ENCODE measurements at regions not wholly inside any gene's neighbourhood (a gene's known extent, or its start where the extent isn't known, plus 50 kb on each side); places are given as distances from the start of the nearest gene placed in this dataset.
"Not testable (repeated sequence)": the region's sequence is repeated elsewhere in the genome, so short reads cannot be mapped to it uniquely, and the experiment has no call there.

DNA sequence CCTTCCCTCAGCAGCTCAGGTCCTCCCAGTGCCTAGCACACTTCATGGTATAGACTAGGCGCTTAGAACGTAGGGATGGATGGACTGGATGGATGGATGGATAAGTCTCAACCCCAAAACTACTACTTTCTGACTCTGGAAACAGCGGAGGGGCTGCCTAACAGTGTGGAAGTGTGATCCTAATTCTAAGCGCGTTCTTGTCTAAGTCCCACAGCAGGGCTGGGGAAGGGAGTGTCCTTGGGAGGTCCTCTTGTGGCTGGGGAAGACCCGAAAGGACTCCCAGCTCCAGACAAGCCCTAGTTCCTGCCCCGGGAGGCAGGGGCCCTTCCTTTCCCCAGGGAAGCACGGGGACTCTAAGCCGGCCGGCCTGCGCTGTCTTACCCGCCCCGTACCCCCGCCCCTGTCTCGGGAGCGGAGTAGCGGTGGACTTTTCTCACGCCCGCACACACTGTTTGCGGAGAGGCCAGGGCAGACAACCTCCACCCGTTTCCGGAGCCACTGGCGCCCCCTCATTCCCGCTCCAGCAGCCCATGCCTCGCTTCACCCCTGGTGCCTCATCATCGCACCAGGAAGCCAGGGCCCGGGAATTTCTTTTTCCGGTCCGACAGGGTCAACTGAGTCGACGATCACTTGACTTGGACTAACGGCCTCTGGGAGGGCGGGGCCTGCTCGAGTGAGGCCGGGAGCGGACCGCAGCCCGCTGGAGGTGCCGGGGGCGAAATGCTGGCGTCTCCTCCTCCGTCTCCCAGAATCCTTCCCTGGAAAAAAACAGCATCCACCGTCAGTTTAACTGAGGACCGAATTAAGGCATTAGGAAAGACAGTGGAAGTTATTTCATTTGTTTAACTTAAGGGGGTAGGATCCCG lies 133.3 kb downstream of the TBC1D2B start:
- no peak for TF ChIP-seq CTCF (IDR thresholded peaks at IDR 0.05; ENCODE audit: low read depth, low read length)
- H3K9me3 ChIP-seq (ENCODE audit: control insufficient read depth, insufficient read depth, low read length): no peaks in the 10 kb centered on the region
- H3K27me3 ChIP-seq (ENCODE audit: control insufficient read depth, insufficient read depth, low read length): no peaks in the 10 kb centered on the region
- ChIA-PET POLR2A (no interaction called here), CTCF (interaction anchor here (1.5 kb wide), 1 partner anchor 41 kb away, joined by 4 read pairs; no protein-coding TSS in a partner anchor)
- peak; percentile 16 for DNase-seq (ENCODE audit: low read depth, low spot score)
- H3K27ac ChIP-seq (ENCODE audit: low read depth, low read length): no peak overlapping the region
- peak overlapping the region; percentile 32 for H3K4me3 ChIP-seq (ENCODE audit: low read depth, low read length)

GRCh38 chr15:77942611-77943211 lies 134.8 kb downstream of the TBC1D2B start:
- Histone ChIP-seq H3K27ac (ENCODE audit: low read depth, low read length) (no peak overlapping the region), H3K9me3 (ENCODE audit: control insufficient read depth, insufficient read depth, low read length) (no peaks in the 10 kb centered on the region), H3K27me3 (ENCODE audit: control insufficient read depth, insufficient read depth, low read length) (no peaks in the 10 kb centered on the region), H3K4me3 (ENCODE audit: low read depth, low read length) (no peak overlapping the region)
- no peak for DNase-seq (ENCODE audit: low read depth, low spot score)
- CTCF ChIA-PET: no interaction called here
- TF ChIP-seq CTCF (IDR thresholded peaks at IDR 0.05; ENCODE audit: low read depth, low read length): no peak
- POLR2A ChIA-PET: no interaction called here

DNA sequence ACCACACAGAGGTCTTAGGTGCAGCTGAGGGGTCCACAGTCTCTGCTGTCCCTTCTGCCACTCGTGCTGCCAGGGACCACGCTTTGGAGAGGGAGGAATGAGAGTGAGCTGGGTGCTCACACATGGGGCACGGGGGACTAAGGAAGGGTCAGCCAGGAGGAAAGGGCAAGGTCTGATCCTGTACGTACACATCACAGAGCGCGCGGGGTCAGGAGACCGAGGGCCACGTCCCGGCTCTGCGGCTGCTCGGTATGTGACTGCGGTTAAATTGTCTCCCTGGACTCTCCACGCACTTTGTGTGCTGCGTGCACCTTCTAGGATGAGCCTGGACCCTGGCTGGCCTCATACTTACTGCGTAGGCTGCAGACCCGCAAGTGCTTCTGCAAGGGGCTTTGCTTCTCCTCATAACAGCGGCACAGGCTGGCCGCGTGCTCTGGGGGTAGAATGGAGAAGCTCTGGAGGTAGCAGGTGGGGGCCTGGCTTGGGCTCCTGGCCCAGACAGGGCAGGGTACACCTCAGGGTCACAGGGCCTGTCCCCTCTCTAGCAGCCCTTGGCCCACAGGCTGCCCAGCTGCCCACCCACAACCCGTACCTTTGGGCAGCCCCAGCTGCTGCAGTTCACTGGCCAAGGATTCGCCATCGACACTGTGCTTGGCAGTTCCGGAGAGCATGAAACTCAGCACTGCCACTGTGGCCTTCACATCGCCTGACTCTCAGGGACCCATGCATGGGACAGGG lies 136.3 kb downstream of the TBC1D2B start:
- CTCF ChIA-PET; H3K27ac ChIP-seq (ENCODE audit: low read depth, low read length); H3K4me3 ChIP-seq (ENCODE audit: low read depth, low read length); H3K27me3 ChIP-seq (ENCODE audit: control insufficient read depth, insufficient read depth, low read length); POLR2A ChIA-PET; H3K9me3 ChIP-seq (ENCODE audit: control insufficient read depth, insufficient read depth, low read length); DNase-seq (ENCODE audit: low read depth, low spot score): not testable (repeated sequence)

GRCh38 chr15:77940381-77940947 lies 137.0 kb downstream of the TBC1D2B start:
- POLR2A ChIA-PET: no interaction called here

More at GRCh38 chr15:77940381-77940947, 137.0 kb downstream of the TBC1D2B start:
- H3K27me3 ChIP-seq (ENCODE audit: control insufficient read depth, insufficient read depth, low read length): peaks cover 5% of the 10 kb centered on the region
- DNase-seq (ENCODE audit: low read depth, low spot score): no peak
- H3K9me3 ChIP-seq (ENCODE audit: control insufficient read depth, insufficient read depth, low read length): no peaks in the 10 kb centered on the region
- no peak overlapping the region for H3K27ac ChIP-seq (ENCODE audit: low read depth, low read length)
- CTCF ChIA-PET: interaction anchor here (0.7 kb wide), 1 partner anchor 300 kb away, joined by 4 read pairs; no protein-coding TSS in a partner anchor
- no peak for TF ChIP-seq CTCF (IDR thresholded peaks at IDR 0.05; ENCODE audit: low read depth, low read length)
- no peak overlapping the region for H3K4me3 ChIP-seq (ENCODE audit: low read depth, low read length)
